ENCODE measurements at regions not wholly inside any gene's neighbourhood (a gene's known extent, or its start where the extent isn't known, plus 50 kb on each side); places are given as distances from the start of the nearest gene placed in this dataset.
A peak's percentile ranks its signal among the peaks of the same experiment; 100 is the strongest.
"Not testable (repeated sequence)": the region's sequence is repeated elsewhere in the genome, so short reads cannot be mapped to it uniquely, and the experiment has no call there.

DNA sequence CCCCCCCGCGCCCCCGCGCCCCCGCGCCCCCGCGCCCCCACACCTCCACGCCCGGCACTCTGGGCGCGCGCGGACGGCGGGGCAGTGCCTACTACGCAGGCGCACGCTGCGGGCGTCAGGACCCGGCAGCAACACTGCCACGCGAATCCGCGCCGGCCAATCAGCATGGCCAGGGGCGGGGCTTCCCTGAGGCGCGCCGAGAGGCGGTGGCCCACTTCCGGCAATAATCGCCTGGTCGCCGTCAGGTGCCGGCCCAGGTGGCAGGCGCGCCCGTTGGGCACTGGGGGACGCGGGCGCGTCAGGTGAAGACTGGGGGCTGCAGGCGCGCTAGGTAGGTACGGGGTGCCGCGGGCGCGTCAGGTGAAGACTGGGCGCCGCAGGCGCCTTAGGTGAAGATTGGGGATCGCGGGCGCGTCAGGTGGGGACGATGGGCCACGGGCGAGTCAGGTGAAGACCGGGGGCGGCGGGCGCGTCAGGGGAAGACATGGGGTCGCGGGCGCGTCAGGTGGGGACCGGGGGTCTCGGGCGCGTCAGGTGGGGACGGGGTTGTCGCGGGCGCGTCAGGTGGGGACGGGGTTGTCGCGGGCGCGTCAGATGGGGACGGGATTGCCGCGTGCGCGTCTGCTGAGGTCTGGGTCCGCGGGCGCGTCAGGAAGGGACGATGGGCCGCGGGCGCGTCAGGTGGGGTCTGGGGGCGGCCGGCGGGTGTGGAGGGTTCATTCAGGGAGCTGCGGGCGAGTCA is 219.1 kb downstream of the RTP5 start:
- POLR2A ChIA-PET = no interaction called here
- CTCF ChIA-PET = no interaction called here
- 0 out of 2 replicates have a peak, but pooled peaks have one; percentile 22 for TF ChIP-seq L3MBTL2 (conservative IDR thresholded peaks at IDR 0.05)
- TF ChIP-seq SUZ12 (IDR thresholded peaks at IDR 0.05) = no peak
- peak; percentile 86 for DNase-seq (ENCODE audit: extremely low spot score)

- DNase-seq (ENCODE audit: extremely low spot score); POLR2A ChIA-PET; CTCF ChIA-PET: not testable (repeated sequence)
These were observed 219.7 kb downstream of the RTP5 start for GRCh38 chr2:242089213-242089549.

DNA sequence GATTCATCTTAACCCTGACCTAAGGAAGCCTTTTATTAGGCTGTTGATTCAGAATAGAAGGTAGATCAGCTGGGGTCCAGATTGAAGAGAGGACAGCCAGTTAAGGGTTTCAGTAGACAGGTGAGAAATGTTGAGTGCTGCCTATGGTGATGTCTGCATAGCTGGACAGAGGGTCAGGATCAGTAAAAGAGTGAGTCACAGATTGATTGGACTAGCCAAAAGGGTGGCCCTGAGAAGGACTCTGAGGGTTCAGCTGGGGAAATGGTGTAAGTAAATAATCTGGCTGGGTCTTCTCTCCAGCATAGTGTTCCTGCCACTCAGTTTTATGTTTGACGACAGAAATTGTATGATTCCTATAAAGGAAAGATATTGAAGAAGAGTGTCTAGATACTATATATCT is 227.7 kb downstream of the RTP5 start:
- DNase-seq (ENCODE audit: extremely low spot score); CTCF ChIA-PET; POLR2A ChIA-PET: not testable (repeated sequence)

DNA sequence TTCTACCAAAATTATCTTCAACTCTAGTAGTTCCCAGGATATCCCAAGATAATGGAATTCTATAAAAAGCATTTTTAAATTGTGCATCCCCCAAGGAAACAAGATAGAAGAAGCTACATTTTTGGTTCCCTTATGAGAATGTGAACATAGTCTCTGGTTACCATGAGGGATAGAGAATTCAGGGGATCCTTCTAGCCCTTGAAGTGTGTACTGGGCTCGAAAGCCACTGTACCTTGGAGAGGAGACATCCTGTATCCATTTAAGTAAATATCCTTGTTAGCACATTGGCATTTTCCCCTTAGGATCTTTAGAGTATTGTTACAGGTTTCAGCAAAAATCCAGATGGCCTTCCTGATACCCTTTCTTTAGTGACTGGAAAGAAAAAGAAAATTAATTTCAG is 228.5 kb downstream of the RTP5 start:
- ChIA-PET CTCF (no interaction called here), POLR2A (no interaction called here)
- TF ChIP-seq FOXM1 (IDR thresholded peaks at IDR 0.05; ENCODE audit: borderline replicate concordance) (no peak), FOXA1 (IDR thresholded peaks at IDR 0.05) (no peak), L3MBTL2 (conservative IDR thresholded peaks at IDR 0.05) (no peak), ARNT (IDR thresholded peaks at IDR 0.05) (no peak), CTBP1 (IDR thresholded peaks at IDR 0.05; ENCODE audit: borderline replicate concordance) (no peak), NFRKB (IDR thresholded peaks at IDR 0.05) (no peak), TARDBP (IDR thresholded peaks at IDR 0.05) (no peak), HDGF (IDR thresholded peaks at IDR 0.05; ENCODE audit: borderline replicate concordance) (no peak), ZNF384 (IDR thresholded peaks at IDR 0.05) (no peak), ELF4 (IDR thresholded peaks at IDR 0.05) (no peak), LEF1 (IDR thresholded peaks at IDR 0.05; ENCODE audit: borderline replicate concordance) (no peak), SUZ12 (IDR thresholded peaks at IDR 0.05) (no peak), PKNOX1 (IDR thresholded peaks at IDR 0.05) (no peak), SP1 (IDR thresholded peaks at IDR 0.05) (no peak), FOXK2 (IDR thresholded peaks at IDR 0.05) (no peak), BHLHE40 (IDR thresholded peaks at IDR 0.05; ENCODE audit: borderline replicate concordance) (no peak)
- no peak for DNase-seq (ENCODE audit: extremely low spot score)

DNA sequence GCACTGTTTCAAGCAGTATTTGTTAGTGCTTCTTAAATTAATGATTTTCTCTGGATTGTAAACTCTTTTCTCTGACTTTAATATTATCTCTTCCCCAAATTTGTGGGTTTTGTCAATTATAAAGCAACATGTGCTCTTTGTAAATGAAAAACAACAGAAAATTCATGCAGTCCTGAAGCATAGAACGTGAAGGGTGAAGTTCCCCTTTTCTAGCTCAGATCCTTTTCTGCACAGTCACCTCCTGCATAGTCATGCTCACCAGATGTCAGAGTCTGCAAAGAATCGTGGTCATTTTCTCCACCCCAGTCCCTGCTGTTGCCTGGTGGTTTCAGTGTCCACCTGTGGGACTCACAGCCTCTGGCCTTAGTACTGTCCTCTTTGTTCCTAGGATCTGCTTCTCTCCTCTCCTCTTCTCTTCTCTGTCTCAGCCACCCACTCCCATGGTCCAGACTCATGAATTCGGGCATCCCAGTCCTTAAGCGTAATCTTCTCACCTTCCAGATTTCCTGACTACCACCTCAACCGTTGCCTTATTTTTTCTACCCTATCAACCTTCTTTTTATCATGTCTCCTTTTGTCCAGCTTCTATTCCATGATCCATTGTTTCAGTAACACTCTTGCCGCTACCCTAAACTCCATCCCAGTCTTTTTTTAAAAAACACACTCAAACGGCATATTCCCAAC is 229.1 kb downstream of the RTP5 start:
- CTCF ChIA-PET = no interaction called here
- no peak for TF ChIP-seq SP1 (IDR thresholded peaks at IDR 0.05)
- TF ChIP-seq NFRKB (IDR thresholded peaks at IDR 0.05) = no peak
- no peak for TF ChIP-seq LEF1 (IDR thresholded peaks at IDR 0.05; ENCODE audit: borderline replicate concordance)
- TF ChIP-seq CTBP1 (IDR thresholded peaks at IDR 0.05; ENCODE audit: borderline replicate concordance) = no peak
- TF ChIP-seq ZNF384 (IDR thresholded peaks at IDR 0.05) = no peak
- TF ChIP-seq BHLHE40 (IDR thresholded peaks at IDR 0.05; ENCODE audit: borderline replicate concordance) = no peak
- no peak for TF ChIP-seq FOXK2 (IDR thresholded peaks at IDR 0.05)
- TF ChIP-seq ARNT (IDR thresholded peaks at IDR 0.05) = no peak
- no peak for TF ChIP-seq FOXA1 (IDR thresholded peaks at IDR 0.05)
- no peak for TF ChIP-seq PKNOX1 (IDR thresholded peaks at IDR 0.05)
- no peak for TF ChIP-seq HDGF (IDR thresholded peaks at IDR 0.05; ENCODE audit: borderline replicate concordance)
- no peak for TF ChIP-seq SUZ12 (IDR thresholded peaks at IDR 0.05)
- no peak for TF ChIP-seq L3MBTL2 (conservative IDR thresholded peaks at IDR 0.05)
- no peak for TF ChIP-seq FOXM1 (IDR thresholded peaks at IDR 0.05; ENCODE audit: borderline replicate concordance)
- no peak for TF ChIP-seq ELF4 (IDR thresholded peaks at IDR 0.05)
- no peak for TF ChIP-seq TARDBP (IDR thresholded peaks at IDR 0.05)
- DNase-seq (ENCODE audit: extremely low spot score) = no peak
- POLR2A ChIA-PET = no interaction called here

DNA sequence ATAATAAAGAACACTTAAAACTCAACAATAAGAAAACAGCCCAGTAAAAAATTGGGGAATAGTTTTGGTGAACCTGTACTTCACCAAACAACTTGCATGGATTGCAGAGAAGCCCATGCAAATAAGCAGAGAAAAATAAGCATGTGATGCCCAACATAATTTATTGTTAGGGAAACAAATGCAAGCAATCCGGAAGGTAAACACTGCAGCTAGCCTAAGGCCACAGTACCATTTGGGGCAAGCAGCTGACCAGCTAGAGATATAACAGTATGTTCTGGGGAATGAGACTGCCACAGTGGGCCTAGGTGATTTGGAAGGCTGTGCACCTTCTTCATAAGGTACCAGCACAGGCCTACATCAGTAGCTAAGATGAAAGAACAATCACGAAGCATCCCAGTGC is 233.6 kb downstream of the RTP5 start:
- DNase-seq (ENCODE audit: extremely low spot score); CTCF ChIA-PET; POLR2A ChIA-PET: not testable (repeated sequence)

DNA sequence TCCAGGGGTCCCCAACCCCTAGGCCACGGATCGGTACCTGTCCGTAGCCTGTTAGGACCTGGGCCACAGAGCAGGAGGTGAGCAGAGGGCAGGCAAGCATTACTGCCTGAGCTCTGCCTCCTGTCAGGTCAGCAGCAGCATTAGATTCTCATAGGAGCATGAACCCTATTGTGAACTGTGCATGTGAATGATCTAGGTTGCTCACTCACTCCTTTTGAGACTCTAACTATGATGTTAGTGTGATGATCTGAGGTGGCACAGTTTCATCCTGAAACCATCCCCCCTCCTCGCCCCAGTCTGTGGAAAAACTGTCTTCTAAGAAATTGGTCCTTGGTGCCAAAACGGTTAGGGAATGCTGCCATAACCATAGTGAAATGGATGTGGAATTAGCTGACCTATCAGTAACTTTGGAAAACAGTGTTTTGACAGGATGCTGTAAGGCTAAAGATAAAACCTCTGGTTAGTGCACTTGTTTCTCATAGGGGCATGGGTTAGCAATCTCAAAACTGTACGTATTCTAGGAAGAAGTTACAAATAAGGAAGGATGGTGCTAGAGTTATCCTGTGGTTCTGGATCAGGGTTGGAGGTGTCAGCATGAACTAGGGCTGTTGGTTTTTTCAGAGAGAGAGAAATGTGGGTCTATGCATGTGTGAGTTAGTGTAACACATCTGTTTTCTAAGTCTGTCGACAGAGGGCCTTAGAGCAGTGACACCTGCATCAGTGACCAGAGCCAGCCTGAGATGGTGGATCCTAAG is 234.8 kb downstream of the RTP5 start:
- DNase-seq (ENCODE audit: extremely low spot score); POLR2A ChIA-PET; CTCF ChIA-PET: not testable (repeated sequence)

GRCh38 chr2:242107065-242107464 is 237.5 kb downstream of the RTP5 start:
- DNase-seq (ENCODE audit: extremely low spot score); POLR2A ChIA-PET; CTCF ChIA-PET: not testable (repeated sequence)

GRCh38 chr2:242108797-242109500 is 239.4 kb downstream of the RTP5 start:
- CTCF ChIA-PET; DNase-seq (ENCODE audit: extremely low spot score); POLR2A ChIA-PET: not testable (repeated sequence)

- DNase-seq (ENCODE audit: extremely low spot score); POLR2A ChIA-PET; CTCF ChIA-PET: not testable (repeated sequence)
These were observed 240.3 kb downstream of the RTP5 start for GRCh38 chr2:242109819-242110218.

DNA sequence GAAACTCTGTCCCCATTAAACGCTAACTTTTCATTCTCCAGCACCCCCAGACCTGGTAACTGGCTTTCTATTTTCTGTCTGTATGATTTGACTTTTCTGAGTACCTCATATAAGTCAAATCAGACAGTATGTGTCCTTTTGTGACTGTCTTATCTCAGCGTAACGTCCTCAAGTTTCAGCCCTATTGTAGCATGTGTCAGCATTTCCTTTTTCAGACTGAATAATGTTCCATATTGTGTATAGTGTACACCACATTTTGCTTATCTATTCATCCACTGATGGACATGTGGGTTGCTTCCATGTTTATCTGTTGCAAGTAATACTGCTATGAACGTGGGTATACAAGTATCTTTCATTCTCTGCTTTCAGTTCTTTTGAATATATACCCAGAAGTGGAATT is 242.4 kb downstream of the RTP5 start:
- DNase-seq (ENCODE audit: extremely low spot score); POLR2A ChIA-PET; CTCF ChIA-PET: not testable (repeated sequence)

DNA sequence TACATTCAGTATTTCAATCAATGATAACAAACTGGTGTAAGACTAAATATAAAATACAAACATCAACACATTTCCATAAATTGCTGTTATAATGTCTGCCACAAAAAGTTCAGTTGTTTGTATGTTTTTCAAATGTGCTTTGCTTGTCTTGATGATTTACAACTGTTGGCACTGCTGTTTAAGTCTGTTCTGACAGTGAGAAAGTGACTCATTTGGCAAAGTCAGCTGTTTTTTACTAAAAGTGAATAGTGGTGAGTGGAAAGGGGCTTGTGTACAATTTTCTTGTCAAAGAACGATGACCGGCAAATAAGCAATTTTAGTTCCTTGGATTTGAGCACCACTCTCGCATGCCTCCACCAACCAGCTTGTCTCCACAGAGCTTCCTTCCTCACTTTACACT is 244.0 kb downstream of the RTP5 start:
- CTCF ChIA-PET; POLR2A ChIA-PET; DNase-seq (ENCODE audit: extremely low spot score): not testable (repeated sequence)

All from HEK293T (cell line).